OCI-LY7 (cell line): ENCODE measurements at regions not wholly inside any gene's neighbourhood (a gene's known extent, or its start where the extent isn't known, plus 50 kb on each side); places are given as distances from the start of the nearest gene placed in this dataset.

Experiments used
- BruUV-seq: library from RNA; stranded (reverse); fragments of 400-500 nt; replicated peaks from 2 replicates; lab custom pipeline; 2021; lab: Mats Ljungman, UMichigan
- CTCF ChIA-PET: fragments of 300-600 bp; sonication (Branson Sonifier 250); formaldehyde crosslinking; loops from one replicate; lab custom pipeline; 2022; ENCODE audit warnings: antibody characterized with exemption; ENCODE audit not compliant: unreplicated experiment; lab: Charles Lee
- POLR2A ChIA-PET: fragments of 300-600 bp; sonication (Branson Sonifier 250); formaldehyde crosslinking; loops from one replicate; lab custom pipeline; 2022; ENCODE audit warnings: antibody characterized with exemption; lab: Charles Lee
- DNase-seq: peaks from one replicate; pipeline ENCODE4 v3.0.0-alpha.2; 2015; ENCODE audit warnings: low spot score
- H2AFZ ChIP-seq: fragments of 200-600 bp; sonication (generic), shearing (Covaris generic); 2 replicates; pipeline ENCODE4 v1.6.1; 2014; ENCODE audit warnings: mild to moderate bottlenecking, antibody characterized with exemption, low read length, moderate library complexity
- H3K27ac ChIP-seq: fragments of 200-600 bp; sonication (generic); 2 replicates; pipeline ENCODE4 v1.5.1; 2014; ENCODE audit warnings: mixed run types, low read depth, mild to moderate bottlenecking, moderate library complexity, low read length, inconsistent platforms; ENCODE audit not compliant: poor library complexity, severe bottlenecking
- H3K36me3 ChIP-seq: fragments of 200-600 bp; sonication (generic); 2 replicates; pipeline ENCODE4 v1.6.1; 2014; ENCODE audit warnings: mild to moderate bottlenecking, antibody characterized with exemption, low read length, moderate library complexity, mixed read lengths; ENCODE audit not compliant: insufficient read depth
- H3K4me1 ChIP-seq: fragments of 200-600 bp; sonication (generic); 2 replicates; pipeline ENCODE4 v1.5.1; 2014; ENCODE audit warnings: mild to moderate bottlenecking, low read length; ENCODE audit not compliant: insufficient read depth, poor library complexity, severe bottlenecking
- H3K4me2 ChIP-seq: fragments of 200-600 bp; sonication (generic); 2 replicates; pipeline ENCODE4 v1.6.1; 2014; ENCODE audit warnings: mild to moderate bottlenecking, low read length
- H3K4me3 ChIP-seq: fragments of 200-600 bp; sonication (generic); 2 replicates; pipeline ENCODE4 v1.5.1; 2014; ENCODE audit warnings: mild to moderate bottlenecking, low read depth, low read length; ENCODE audit not compliant: poor library complexity, severe bottlenecking
- H3K79me2 ChIP-seq: fragments of 200-600 bp; sonication (generic); 2 replicates; pipeline ENCODE4 v1.6.1; 2016; ENCODE audit warnings: low read depth, mild to moderate bottlenecking, low read length, moderate library complexity, mixed read lengths; ENCODE audit not compliant: insufficient read depth
- H3K9me2 ChIP-seq: fragments of 200-600 bp; sonication (generic); 2 replicates; pipeline ENCODE4 v1.6.1; 2016; ENCODE audit warnings: mild to moderate bottlenecking, low read length, mixed read lengths; ENCODE audit not compliant: insufficient read depth
- H3K9me3 ChIP-seq: fragments of 200-600 bp; sonication (generic); 2 replicates; pipeline ENCODE4 v1.6.1; 2014; ENCODE audit warnings: mild to moderate bottlenecking, mixed run types, low read length, mixed read lengths
- H4K20me1 ChIP-seq: fragments of 200-600 bp; sonication (generic); 2 replicates; pipeline ENCODE4 v1.6.1; 2014; ENCODE audit warnings: mild to moderate bottlenecking, antibody characterized with exemption, low read length, moderate library complexity, mixed read lengths; ENCODE audit not compliant: insufficient read depth
- EZH2phosphoT487 ChIP-seq: fragments of 200-600 bp; sonication (generic); IDR thresholded peaks from 2 replicates; pipeline ENCODE4 v1.6.1; 2018; ENCODE audit warnings: low read depth, borderline replicate concordance, mild to moderate bottlenecking, mixed run types, antibody characterized with exemption, low read length, moderate library complexity, mixed read lengths
- intact Hi-C: fragments of 100-400 bp; cut with micrococcal nuclease; formaldehyde crosslinking; loops from one replicate; pipeline ENCODE4 v1.10.0; 2022; ENCODE audit not compliant: unreplicated experiment
- TF ChIP-seq, protein P1 (sequence below): fragments of 200-600 bp; sonication (generic); conservative IDR thresholded peaks from 2 replicates; pipeline ENCODE4 v1.5.1; 2014; ENCODE audit warnings: mild to moderate bottlenecking, antibody characterized with exemption, low read length, moderate library complexity, mixed read lengths

DNA sequence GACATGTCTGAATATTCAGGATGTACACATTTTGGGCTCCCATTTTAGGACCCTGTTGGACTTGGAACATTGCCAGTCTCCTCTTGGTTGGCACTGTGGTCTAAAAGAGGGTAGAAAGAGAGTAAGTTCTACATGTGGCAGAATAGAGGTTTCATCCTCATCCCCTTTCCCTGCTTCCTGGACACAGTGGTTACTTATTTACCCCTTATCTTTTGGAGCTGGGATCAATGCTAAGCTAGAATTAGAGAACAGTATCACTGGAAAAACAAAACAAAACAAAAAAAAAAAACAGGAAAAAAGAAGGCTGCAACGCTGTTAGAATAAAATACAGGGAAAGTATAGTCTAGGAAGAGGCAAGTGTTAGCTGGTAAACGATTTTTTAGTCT, 790.6 kb downstream of the MAFB start:
- Histone ChIP-seq H2AFZ (no peak overlapping the region), H4K20me1 (no peaks in the 10 kb centered on the region), H3K36me3 (no peaks in the 10 kb centered on the region), H3K4me2 (no peak overlapping the region), H3K9me2 (no peaks in the 10 kb centered on the region), H3K9me3 (no peaks in the 10 kb centered on the region), H3K79me2 (no peaks in the 10 kb centered on the region), H3K4me1 (no peaks in the 10 kb centered on the region), H3K4me3 (no peak overlapping the region), H3K27ac (no peak overlapping the region)
- ChIA-PET POLR2A (interaction anchor here (0.7 to 1.0 kb wide), 2 partner anchors 8 to 64 kb away, joined by 3 read pairs; no protein-coding TSS in a partner anchor), CTCF (no interaction called here)
- no TSS peak for BruUV-seq
- DNase-seq: no peak
- no peak for TF ChIP-seq EZH2phosphoT487
- TF ChIP-seq, protein P1, sequence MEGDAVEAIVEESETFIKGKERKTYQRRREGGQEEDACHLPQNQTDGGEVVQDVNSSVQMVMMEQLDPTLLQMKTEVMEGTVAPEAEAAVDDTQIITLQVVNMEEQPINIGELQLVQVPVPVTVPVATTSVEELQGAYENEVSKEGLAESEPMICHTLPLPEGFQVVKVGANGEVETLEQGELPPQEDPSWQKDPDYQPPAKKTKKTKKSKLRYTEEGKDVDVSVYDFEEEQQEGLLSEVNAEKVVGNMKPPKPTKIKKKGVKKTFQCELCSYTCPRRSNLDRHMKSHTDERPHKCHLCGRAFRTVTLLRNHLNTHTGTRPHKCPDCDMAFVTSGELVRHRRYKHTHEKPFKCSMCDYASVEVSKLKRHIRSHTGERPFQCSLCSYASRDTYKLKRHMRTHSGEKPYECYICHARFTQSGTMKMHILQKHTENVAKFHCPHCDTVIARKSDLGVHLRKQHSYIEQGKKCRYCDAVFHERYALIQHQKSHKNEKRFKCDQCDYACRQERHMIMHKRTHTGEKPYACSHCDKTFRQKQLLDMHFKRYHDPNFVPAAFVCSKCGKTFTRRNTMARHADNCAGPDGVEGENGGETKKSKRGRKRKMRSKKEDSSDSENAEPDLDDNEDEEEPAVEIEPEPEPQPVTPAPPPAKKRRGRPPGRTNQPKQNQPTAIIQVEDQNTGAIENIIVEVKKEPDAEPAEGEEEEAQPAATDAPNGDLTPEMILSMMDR: no peak
- intact Hi-C loops: no loop called here

DNA sequence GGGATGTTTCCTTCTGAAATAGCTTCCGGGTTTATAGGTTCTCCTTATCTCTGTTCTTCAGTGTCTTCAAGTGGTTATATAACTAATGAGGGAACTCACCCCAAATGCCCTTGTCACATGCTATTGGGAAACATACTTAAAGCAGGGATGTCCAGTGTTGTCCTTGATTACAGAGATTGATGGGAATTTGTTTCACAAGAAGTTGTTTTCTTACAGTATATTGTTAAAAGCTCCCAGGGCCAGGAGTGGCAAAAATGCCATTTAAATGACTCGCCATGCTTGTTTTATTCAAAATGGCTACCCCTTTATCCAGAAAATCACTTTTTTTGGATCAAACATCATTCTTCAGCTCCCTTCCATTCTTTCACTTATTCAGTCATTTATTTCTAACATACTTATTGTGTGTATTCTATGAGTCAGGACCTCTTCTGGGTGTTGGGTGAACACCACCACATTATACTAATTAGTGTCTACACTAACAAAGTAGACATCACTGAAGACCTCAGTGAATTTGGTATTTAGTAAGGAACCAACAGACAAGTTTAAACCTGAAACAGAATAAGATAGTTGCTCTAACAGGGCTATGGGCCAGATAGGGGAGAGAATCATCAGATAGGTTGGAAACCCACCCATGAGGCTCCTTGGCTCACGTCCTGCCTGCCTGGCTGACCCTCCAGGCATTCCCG, 791.1 kb downstream of the MAFB start:
- no peak for DNase-seq
- Histone ChIP-seq H4K20me1 (no peaks in the 10 kb centered on the region), H3K4me2 (no peak overlapping the region), H3K4me3 (no peak overlapping the region), H3K27ac (no peak overlapping the region), H3K36me3 (no peaks in the 10 kb centered on the region), H2AFZ (no peak overlapping the region), H3K9me3 (no peaks in the 10 kb centered on the region), H3K4me1 (no peaks in the 10 kb centered on the region), H3K9me2 (no peaks in the 10 kb centered on the region), H3K79me2 (no peaks in the 10 kb centered on the region)
- no TSS peak for BruUV-seq
- no peak for TF ChIP-seq EZH2phosphoT487
- TF ChIP-seq, protein P1: no peak
- ChIA-PET POLR2A (no interaction called here), CTCF (no interaction called here)
- intact Hi-C loops: no loop called here

DNA sequence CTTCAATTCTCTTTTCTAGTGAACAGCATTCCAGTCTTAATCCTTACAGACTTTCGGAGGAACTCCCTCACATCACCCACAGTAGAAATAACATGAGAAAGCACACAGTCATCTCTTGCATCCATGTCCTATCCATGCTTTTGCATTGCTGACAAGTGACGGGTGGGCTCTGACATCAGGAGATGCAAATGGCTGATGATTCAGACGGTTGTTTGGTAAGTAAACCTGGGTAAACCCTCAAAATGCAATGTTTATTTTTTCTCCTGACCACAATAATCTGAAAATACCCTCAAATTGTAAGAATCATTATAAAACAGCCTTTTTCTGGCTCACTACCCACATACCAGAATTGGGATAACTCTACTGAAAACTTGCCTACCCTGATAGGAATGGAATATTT, 792.0 kb downstream of the MAFB start:
- BruUV-seq: no TSS peak

More for the DNA sequence above, 792.0 kb downstream of the MAFB start:
- CTCF ChIA-PET: no interaction called here
- Histone ChIP-seq H3K4me2 (no peak overlapping the region), H3K4me1 (no peaks in the 10 kb centered on the region), H3K79me2 (no peaks in the 10 kb centered on the region), H3K9me3 (no peaks in the 10 kb centered on the region), H3K27ac (no peak overlapping the region), H4K20me1 (no peaks in the 10 kb centered on the region), H2AFZ (no peak overlapping the region), H3K36me3 (no peaks in the 10 kb centered on the region), H3K4me3 (no peak overlapping the region), H3K9me2 (no peaks in the 10 kb centered on the region)
- intact Hi-C loops: no loop called here
- POLR2A ChIA-PET: no interaction called here
- no peak for DNase-seq
- no peak for TF ChIP-seq EZH2phosphoT487
- TF ChIP-seq, protein P1: no peak
